HG02610 (cell line): ENCODE measurements at regions not wholly inside any gene's neighbourhood (a gene's known extent, or its start where the extent isn't known, plus 50 kb on each side); places are given as distances from the start of the nearest gene placed in this dataset.

Experiments used
- ATAC-seq: cut with Tn5 transposase; IDR thresholded peaks from one replicate; pipeline ENCODE4 v1.9.1; 2021; ENCODE audit warnings: mild to moderate bottlenecking, moderate library complexity; ENCODE audit not compliant: unreplicated experiment

DNA sequence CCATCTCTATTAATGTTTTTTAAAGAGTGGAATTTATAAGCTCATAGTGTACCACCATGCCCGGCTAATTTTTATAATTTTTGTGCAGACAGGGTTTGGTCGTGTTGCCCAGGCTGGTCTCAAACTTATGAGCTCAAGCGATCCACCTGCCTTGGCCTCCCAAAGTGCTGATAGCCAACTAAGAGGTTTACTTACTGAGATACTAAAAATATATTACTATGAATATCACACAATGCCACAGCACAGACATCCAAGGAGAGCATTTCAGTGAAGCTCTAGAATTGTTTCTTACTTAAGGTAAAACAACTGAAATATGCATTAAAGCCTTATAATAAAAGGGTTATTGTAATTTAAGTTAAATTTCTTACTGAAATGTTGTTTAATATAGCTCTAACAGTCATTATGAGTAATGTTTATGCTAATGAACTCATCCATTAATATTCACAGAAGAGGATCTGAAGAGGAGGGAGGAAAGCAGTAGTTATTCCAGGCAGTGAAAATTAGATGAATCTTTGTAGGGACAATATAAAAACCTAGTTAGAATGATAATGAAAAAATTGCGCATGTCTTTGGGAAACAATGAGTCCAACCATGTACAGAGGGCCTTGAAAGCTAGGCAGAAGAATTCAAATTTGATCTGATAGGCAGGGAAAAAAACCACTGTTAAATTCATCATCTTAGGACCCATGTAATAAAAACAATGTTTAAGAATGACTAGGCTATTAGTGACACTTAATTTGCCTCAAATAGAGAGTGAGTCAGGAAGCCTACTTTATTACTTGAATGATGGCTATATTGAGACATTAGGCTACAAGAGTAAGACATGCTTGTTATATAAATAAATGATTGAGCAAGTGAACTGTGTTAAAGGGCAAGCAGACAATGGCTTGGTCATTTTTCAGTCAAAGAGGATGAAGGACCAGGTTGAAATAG is 99.2 kb downstream of the SLC41A2 start:
- ATAC-seq = no peak

DNA sequence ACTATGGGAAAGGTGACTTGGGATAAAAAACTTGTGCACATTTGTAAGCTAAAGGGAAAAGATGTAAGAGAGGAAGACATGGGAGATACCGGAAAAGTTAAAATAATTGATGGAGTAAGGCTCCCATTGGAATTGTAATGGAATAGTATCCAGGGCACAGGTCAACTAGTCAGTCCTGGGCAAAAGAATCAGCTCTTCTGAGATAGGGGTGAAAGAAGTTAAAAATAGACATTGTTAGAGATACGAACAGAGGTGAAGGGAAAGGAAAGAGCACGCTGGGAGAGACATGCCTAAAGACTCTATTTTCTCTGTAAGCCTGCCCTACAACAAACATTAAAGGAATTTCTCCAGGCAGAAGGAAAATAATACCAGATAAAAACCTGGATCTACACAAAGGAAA is 101.6 kb downstream of the SLC41A2 start:
- no peak for ATAC-seq

DNA sequence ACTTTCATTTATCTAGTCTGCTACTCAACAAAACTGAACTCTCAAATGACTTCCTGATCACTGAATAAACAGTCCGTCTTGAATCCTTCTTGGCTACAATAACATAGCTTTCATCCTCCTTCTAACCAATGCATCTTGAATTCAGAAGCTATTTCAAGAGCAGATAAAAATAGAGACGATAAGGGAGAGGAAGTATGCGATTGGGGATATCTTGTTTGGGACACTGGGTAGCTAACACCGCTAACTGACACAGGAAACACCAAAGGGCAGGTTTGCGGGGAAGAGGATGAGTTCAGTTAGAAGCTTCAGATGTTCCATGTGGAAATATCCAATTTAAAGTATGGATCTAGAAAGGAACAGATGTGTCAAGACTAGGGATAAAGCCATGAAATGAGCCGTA is 102.5 kb downstream of the SLC41A2 start:
- no peak for ATAC-seq

DNA sequence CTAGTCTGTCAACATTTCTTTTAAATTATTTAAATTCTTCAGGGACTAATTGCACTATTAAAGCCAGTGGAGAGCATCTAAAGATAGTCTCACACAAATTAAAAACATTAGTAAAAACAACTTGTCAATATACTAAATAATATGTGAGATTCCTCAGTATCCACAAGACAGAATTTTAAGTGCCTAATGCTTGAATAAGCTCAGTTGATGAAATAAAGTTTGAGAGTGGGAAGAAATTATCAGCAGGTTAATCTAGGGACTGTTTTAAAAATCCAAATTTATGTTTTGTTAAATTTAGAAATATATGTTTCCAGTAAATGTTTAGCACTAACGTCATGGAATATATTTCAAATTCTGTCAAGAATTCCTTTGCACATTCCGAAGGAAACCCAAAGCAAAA is 105.2 kb downstream of the SLC41A2 start:
- ATAC-seq = no peak

GRCh38 chr12:104852102-104852501 is 106.0 kb downstream of the SLC41A2 start:
- ATAC-seq = no peak

GRCh38 chr12:104850781-104851180 is 107.3 kb downstream of the SLC41A2 start:
- no peak for ATAC-seq

- ATAC-seq = no peak
Measured at GRCh38 chr12:104846056-104846767, 111.9 kb downstream of the SLC41A2 start.

DNA sequence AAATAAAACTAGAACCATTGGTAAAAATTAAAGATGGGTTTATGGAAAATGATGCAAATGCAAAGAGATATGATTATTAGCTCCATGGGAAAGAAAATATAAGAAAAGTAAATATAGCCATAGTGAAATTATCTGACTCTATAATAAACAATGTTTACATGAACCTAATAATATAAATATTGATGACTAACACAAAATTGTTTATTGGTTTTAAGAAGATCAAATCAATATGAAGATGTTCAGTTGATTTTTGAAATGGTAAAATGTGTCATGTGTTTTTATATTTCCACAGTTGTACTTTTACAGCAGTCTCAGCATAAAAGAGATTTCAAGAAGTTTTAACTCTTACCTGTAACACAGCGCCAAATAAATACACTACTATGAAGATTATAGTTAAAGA is 114.0 kb downstream of the SLC41A2 start:
- ATAC-seq = no peak

DNA sequence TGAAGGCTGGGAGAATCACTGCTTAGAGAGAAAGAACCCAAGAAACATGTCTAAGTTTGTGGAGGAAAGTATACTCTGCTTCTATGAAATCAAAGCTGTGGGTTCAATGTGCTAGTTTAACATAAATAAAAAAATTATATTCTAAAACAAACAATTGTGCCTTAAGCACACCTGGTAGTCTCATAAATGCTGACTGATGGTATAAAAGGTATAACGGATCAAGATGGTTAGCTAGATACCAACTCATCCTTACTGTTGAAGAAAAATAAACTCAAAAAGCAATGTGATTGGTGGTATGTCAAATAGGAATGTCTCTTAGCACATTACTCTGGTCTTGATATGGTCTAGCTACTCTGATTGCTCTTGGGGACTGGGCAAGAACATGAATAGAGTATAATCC is 117.8 kb downstream of the SLC41A2 start:
- ATAC-seq = no peak

DNA sequence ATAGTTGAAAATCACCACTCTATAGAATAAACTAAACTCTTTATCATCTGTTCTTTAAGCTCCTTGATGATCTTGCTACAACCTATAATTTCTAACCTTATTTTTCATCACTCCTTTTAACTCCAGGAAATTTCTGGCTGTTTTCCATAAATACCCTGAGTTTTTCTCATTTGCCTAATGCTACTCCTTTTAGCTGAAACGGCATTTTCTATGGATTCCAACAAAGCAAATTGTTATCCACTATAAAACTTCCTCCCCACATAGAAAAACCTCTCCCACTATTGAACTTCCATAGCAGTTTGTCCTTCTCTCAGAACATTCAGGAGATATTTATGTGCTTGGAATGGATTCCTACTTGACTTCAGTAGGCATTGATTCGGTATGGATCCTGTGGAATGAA is 122.8 kb downstream of the SLC41A2 start:
- ATAC-seq = no peak

GRCh38 chr12:104834607-104835006 is 123.5 kb downstream of the SLC41A2 start:
- ATAC-seq = no peak

DNA sequence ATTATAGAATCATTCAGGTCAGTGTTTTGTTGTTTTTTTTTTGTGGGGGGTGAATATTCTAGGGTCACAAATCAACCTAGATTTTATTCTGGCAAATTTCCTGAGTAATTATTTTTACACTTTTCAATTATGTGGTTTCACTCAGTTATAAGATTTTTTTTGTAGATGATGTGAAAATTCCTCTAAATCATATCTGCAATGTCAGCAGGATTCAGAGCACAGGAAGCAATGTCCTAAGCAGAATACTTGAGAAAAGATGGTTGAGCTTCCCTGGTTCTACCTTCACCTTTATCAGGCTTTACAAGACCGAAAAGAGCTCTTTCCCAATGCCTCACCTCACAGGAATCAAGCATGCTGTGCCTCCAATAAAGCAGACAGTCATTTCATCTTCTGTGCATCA is 124.3 kb downstream of the SLC41A2 start:
- ATAC-seq = no peak

DNA sequence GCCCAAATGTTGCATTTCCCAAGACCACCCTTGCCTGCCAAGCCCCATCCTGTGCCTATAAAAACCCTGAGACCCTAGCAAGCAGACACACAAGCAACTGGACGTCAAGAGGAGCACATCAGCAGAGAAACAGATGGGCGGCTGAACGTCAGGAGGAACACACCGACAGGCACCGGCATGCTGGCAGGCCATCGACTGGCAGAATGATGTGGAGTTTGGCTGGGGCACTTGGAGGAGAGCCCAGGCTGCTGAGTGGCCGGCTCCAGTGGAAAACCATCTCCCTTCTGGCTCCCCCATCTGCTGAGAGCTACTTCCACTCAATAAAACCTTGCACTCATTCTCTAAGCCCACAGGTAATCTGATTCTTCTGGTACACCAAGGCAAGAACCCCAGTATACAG is 130.1 kb downstream of the SLC41A2 start:
- ATAC-seq = no peak

- ATAC-seq = no peak
Measured at GRCh38 chr12:104827587-104827986, 130.5 kb downstream of the SLC41A2 start.

DNA sequence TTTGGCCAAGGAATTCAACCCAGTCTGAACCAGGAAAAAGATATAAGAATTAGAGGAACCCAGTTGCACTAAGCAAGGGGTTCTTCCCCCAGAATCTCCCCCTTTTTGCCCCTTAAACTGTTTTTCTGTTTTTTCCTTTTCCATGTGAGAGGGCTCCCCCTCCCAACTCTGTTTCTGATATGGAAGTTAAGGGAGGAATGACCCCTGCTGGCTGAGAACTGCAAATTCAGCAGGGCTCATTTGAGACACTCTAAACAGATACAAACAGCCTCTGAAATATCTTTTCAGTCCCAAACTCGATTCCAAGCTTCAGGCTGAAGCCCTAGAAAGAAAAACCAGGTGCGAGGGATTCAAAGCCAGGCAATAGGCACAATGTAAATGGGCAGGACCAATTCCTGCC is 132.7 kb downstream of the SLC41A2 start:
- ATAC-seq = no peak

- ATAC-seq = no peak
Measured at GRCh38 chr12:104823985-104824461, 134.1 kb downstream of the SLC41A2 start.

GRCh38 chr12:104822941-104823340 is 135.1 kb downstream of the SLC41A2 start:
- no peak for ATAC-seq

DNA sequence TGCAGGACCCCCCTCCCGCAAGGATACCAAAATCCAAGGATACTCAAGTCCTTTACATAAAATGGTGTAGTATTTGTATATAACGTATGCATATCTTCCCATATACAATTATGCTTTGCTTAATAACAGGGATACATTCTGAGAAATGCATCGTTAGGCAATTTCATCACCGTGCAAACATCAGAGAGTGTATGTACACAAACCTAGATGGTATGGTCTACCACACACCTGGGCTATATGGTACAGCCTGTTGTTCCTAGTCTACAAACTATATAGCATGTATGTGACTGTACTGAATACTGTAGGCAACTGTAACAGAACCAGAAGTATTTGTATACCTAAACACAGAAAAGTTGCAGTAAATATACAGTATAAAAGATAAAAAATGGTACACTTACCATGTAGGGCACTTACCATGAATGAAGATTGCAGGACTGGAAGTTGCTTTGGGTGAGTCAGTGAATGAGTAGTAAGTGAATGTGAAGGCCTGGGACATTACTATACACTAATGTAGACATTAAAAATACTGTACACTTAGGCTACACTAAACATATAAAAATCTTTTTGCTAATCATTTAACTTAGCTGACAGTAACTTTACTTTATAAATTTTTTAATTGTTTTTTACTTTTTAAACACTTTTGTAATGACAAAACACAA is 141.1 kb downstream of the SLC41A2 start:
- no peak for ATAC-seq

DNA sequence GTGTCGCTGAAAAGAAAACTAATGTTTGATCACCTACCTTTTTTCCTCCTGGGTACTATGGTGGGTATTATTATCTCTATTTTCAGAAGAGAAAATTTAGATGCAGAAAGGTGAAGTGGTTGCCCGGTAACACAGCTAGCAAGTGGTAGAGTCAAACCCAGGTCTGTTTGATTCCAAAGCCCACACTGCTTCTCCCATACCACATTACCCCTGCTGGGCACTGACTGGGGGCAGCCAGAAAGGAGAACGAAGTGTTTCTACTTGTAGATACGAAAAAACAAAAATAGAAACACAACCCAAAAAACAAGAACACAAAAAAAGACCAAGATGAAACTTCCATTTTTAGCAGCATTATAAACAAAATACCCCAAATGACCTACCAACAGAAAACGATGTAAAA is 142.2 kb downstream of the SLC41A2 start:
- ATAC-seq = no peak

GRCh38 chr12:104814944-104815343 is 143.1 kb downstream of the SLC41A2 start:
- ATAC-seq = no peak
